GM23248 (cell line): ENCODE measurements at regions not wholly inside any gene's neighbourhood (a gene's known extent, or its start where the extent isn't known, plus 50 kb on each side); places are given as distances from the start of the nearest gene placed in this dataset.

Source experiments
- EZH2 ChIP-seq: fragments of 200-600 bp; sonication (generic); IDR thresholded peaks from 2 replicates; pipeline ENCODE4 v1.6.1; 2018; ENCODE audit warnings: antibody characterized with exemption, mild to moderate bottlenecking; ENCODE audit not compliant: insufficient read depth, poor library complexity, severe bottlenecking
- EZH2phosphoT487 ChIP-seq: fragments of 200-600 bp; sonication (generic); IDR thresholded peaks from 2 replicates; pipeline ENCODE4 v1.6.1; 2018; ENCODE audit warnings: antibody characterized with exemption, moderate library complexity, mild to moderate bottlenecking, low read depth; ENCODE audit not compliant: insufficient read depth

GRCh38 chr2:192579965-192580700 lies 385.4 kb upstream of the TMEFF2 start:
- TF ChIP-seq EZH2phosphoT487, result no peak
- TF ChIP-seq EZH2, result no peak
